COLO668 (cell line): ENCODE measurements at regions not wholly inside any gene's neighbourhood (a gene's known extent, or its start where the extent isn't known, plus 50 kb on each side); places are given as distances from the start of the nearest gene placed in this dataset.

Source experiments
- DNase-seq: peaks from one replicate; lab custom pipeline; 2025; ENCODE audit not compliant: unreplicated experiment; lab: John Stamatoyannopoulos, UW

- no peak for DNase-seq
Measured at GRCh38 chr10:128485701-128486235, 359.5 kb upstream of the MKI67 start.

GRCh38 chr10:128487517-128487916, 361.3 kb upstream of the MKI67 start:
- DNase-seq, result no peak

GRCh38 chr10:128489324-128490247, 363.4 kb upstream of the MKI67 start:
- DNase-seq, result no peak

- DNase-seq, result no peak
Measured at GRCh38 chr10:128491686-128492085, 365.5 kb upstream of the MKI67 start.

GRCh38 chr10:128493811-128494210, 367.6 kb upstream of the MKI67 start:
- no peak for DNase-seq

- DNase-seq, result no peak
Measured at GRCh38 chr10:128494665-128495064, 368.4 kb upstream of the MKI67 start.

- no peak for DNase-seq
Measured at GRCh38 chr10:128497660-128498377, 371.6 kb upstream of the MKI67 start.

GRCh38 chr10:128498378-128498730, 372.1 kb upstream of the MKI67 start:
- no peak for DNase-seq

- no peak for DNase-seq
Measured at GRCh38 chr10:128498746-128499145, 372.5 kb upstream of the MKI67 start.

- DNase-seq, result no peak
Measured at GRCh38 chr10:128499486-128499885, 373.3 kb upstream of the MKI67 start.

- DNase-seq, result no peak
Measured at GRCh38 chr10:128499956-128500355, 373.7 kb upstream of the MKI67 start.

GRCh38 chr10:128500642-128501041, 374.4 kb upstream of the MKI67 start:
- no peak for DNase-seq

GRCh38 chr10:128505346-128505745, 379.1 kb upstream of the MKI67 start:
- DNase-seq, result no peak

GRCh38 chr10:128506423-128506822, 380.2 kb upstream of the MKI67 start:
- no peak for DNase-seq

GRCh38 chr10:128507066-128507465, 380.8 kb upstream of the MKI67 start:
- DNase-seq, result no peak

GRCh38 chr10:128511284-128511683, 385.1 kb upstream of the MKI67 start:
- no peak for DNase-seq

- no peak for DNase-seq
Measured at GRCh38 chr10:128512767-128513166, 386.5 kb upstream of the MKI67 start.

- DNase-seq, result no peak
Measured at GRCh38 chr10:128514536-128514935, 388.3 kb upstream of the MKI67 start.

- DNase-seq, result no peak
Measured at GRCh38 chr10:128516180-128516579, 390.0 kb upstream of the MKI67 start.

- no peak for DNase-seq
Measured at GRCh38 chr10:128517167-128517566, 390.9 kb upstream of the MKI67 start.

- no peak for DNase-seq
Measured at GRCh38 chr10:128518000-128518399, 391.8 kb upstream of the MKI67 start.

- DNase-seq, result no peak
Measured at GRCh38 chr10:128519581-128519980, 393.4 kb upstream of the MKI67 start.
